Retinal pigment epithelial cell (primary cell): ENCODE measurements at regions not wholly inside any gene's neighbourhood (a gene's known extent, or its start where the extent isn't known, plus 50 kb on each side); places are given as distances from the start of the nearest gene placed in this dataset.

ENCODE experiments used
- DNase-seq: peaks from one replicate; pipeline ENCODE4 v3.0.0-alpha.2; 2010; ENCODE audit warnings: low read depth
- H3K4me3 ChIP-seq: 2 replicates; pipeline ENCODE4 v1.5.1; 2011; ENCODE audit warnings: mild to moderate bottlenecking, low read length, control low read depth, moderate library complexity
- TF ChIP-seq, protein P1 (sequence below): conservative IDR thresholded peaks from 2 replicates; pipeline ENCODE4 v1.5.1; 2011; ENCODE audit warnings: low read depth, low read length, control low read depth, inconsistent platforms

DNA sequence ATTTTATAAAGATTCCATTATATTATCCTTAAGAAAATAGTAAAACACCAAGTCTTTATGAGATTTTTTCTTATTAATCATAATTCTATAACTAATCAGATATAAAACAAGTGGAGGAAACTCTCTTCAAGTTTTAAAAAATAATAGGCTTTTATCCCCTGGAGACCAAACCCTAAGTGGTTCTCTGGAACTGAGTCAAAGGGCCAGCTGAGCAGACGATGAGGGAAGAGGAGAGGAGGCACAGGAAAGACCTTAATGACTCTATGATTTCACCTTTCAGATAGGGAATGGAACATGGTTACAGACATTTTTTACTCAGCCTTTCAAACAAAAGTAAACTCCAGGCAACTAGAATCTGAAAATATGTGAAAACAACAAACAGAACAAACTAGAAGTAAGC, 201.8 kb downstream of the SLC39A8 start:
- no peak for DNase-seq
- no peak overlapping the region for H3K4me3 ChIP-seq
- TF ChIP-seq, protein P1, sequence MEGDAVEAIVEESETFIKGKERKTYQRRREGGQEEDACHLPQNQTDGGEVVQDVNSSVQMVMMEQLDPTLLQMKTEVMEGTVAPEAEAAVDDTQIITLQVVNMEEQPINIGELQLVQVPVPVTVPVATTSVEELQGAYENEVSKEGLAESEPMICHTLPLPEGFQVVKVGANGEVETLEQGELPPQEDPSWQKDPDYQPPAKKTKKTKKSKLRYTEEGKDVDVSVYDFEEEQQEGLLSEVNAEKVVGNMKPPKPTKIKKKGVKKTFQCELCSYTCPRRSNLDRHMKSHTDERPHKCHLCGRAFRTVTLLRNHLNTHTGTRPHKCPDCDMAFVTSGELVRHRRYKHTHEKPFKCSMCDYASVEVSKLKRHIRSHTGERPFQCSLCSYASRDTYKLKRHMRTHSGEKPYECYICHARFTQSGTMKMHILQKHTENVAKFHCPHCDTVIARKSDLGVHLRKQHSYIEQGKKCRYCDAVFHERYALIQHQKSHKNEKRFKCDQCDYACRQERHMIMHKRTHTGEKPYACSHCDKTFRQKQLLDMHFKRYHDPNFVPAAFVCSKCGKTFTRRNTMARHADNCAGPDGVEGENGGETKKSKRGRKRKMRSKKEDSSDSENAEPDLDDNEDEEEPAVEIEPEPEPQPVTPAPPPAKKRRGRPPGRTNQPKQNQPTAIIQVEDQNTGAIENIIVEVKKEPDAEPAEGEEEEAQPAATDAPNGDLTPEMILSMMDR: no peak

DNA sequence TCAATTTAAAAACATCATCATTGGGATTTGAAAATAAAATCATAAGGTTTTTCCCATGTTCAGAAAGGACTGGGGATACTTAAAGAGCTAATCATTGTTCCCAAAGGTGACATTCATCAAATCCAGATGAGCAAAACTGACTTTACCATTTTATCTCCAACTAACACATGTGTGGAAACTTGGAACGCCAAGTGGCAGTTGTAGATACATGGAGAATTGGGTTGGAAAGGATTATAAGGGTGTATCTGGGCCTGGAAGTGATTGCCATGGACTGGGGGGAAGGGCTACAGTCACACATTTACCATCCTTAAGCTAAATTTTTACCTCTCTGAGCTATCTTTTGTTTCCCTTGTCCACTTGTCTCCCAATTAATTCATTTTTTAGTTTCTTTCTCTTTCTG, 203.4 kb downstream of the SLC39A8 start:
- no peak for DNase-seq
- TF ChIP-seq, protein P1: no peak
- no peak overlapping the region for H3K4me3 ChIP-seq

GRCh38 chr4:102139932-102140331, 205.3 kb downstream of the SLC39A8 start:
- TF ChIP-seq, protein P1: no peak
- H3K4me3 ChIP-seq: no peak overlapping the region
- DNase-seq: no peak

GRCh38 chr4:102139132-102139573, 206.1 kb downstream of the SLC39A8 start:
- peak; percentile 12 for DNase-seq
- no peak overlapping the region for H3K4me3 ChIP-seq
- TF ChIP-seq, protein P1: no peak

DNA sequence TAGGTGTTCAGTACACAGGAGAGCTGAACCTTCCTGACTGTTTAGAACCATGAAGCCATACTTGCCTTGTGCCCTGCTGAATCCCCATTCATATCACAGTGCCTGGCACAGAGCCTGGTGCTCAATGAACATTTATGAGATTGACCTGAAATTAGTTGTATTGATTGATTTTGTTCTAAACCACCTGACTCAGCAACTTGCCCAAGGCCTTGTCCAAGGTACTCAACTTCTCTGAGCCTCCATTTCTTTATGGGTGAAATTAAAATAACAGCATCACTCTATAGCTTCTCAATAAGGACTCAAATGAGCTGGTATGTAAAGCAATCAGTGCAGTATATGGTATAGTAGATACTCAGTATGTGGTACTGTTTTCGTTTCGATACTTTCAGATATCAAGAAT, 208.1 kb downstream of the SLC39A8 start:
- DNase-seq: no peak
- TF ChIP-seq, protein P1: no peak
- H3K4me3 ChIP-seq: no peak overlapping the region

GRCh38 chr4:102129810-102130209, 215.5 kb downstream of the SLC39A8 start:
- H3K4me3 ChIP-seq: no peak overlapping the region
- no peak for DNase-seq
- TF ChIP-seq, protein P1: no peak
